AG10803 (cell line): ENCODE measurements at regions not wholly inside any gene's neighbourhood (a gene's known extent, or its start where the extent isn't known, plus 50 kb on each side); places are given as distances from the start of the nearest gene placed in this dataset.

ENCODE experiments used
- DNase-seq: peaks from one replicate; pipeline ENCODE4 v3.0.0; 2010; ENCODE audit warnings: low read depth
- H3K4me3 ChIP-seq: 2 replicates; pipeline ENCODE4 v1.5.1; 2011; ENCODE audit warnings: mild to moderate bottlenecking, low read length, control low read depth
- TF ChIP-seq, protein P1 (sequence below): conservative IDR thresholded peaks from 2 replicates; pipeline ENCODE4 v1.5.1; 2011; ENCODE audit warnings: mild to moderate bottlenecking, low read length, control low read depth, inconsistent platforms

DNA sequence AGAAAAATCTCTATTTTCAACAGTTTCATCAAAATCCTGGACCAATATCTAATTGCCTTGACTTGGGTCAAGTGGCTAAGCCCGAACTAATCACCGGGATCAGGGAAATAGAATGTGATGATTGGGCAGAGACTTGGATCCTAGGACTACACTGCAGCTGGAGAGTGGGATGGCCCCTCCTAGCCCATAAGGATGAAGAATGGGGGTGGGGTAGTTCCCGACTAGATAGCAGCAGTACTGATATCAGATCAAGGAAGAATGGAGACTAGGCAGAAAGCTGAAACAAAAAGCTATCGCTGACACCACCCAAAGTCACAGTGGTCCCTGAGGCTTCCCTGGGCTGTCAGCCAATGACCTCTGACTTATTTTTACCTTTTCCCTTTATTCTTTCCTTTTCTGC lies 160.4 kb upstream of the PHYHIPL start:
- no peak for DNase-seq
- H3K4me3 ChIP-seq: no peak overlapping the region
- TF ChIP-seq, protein P1, sequence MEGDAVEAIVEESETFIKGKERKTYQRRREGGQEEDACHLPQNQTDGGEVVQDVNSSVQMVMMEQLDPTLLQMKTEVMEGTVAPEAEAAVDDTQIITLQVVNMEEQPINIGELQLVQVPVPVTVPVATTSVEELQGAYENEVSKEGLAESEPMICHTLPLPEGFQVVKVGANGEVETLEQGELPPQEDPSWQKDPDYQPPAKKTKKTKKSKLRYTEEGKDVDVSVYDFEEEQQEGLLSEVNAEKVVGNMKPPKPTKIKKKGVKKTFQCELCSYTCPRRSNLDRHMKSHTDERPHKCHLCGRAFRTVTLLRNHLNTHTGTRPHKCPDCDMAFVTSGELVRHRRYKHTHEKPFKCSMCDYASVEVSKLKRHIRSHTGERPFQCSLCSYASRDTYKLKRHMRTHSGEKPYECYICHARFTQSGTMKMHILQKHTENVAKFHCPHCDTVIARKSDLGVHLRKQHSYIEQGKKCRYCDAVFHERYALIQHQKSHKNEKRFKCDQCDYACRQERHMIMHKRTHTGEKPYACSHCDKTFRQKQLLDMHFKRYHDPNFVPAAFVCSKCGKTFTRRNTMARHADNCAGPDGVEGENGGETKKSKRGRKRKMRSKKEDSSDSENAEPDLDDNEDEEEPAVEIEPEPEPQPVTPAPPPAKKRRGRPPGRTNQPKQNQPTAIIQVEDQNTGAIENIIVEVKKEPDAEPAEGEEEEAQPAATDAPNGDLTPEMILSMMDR: no peak

DNA sequence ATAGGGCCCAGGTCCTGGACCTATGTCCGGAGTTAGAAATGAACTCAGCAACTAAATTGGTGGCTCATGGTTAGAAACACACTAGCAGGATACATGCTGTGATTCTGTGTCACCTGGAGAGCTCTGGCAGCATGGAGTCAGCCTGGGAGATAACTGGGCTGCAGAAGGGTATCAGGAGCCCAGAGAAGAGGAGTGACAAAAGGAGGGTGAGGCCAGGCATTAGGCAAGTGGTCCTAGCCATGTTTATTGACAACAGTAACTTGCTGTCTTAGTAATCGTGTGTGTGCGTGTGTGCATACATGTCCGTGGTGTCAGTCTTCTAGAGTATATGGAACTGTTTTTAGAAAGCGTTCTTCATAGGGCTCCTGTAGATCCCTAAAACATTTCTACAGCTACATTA lies 157.5 kb upstream of the PHYHIPL start:
- H3K4me3 ChIP-seq: no peak overlapping the region
- TF ChIP-seq, protein P1: no peak
- DNase-seq: peak; percentile 30

DNA sequence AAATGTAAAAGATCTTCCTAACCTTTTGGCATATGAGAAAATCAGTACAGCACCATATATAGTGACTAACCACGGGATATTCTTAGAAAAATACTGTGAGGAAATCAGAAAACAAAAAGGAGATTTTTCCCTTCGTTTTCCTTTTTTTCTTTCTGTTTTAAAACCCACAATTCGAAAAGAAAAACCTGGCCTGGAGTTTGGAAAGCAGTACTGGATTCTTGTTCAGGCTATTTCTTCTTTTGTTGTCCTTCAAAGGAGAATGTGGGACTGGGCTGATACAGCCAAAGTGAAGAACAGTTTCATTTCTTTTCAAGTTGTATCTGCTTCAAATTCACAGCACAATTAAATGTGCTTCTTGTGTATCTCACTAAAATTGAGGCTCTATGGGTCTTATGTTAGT lies 156.8 kb upstream of the PHYHIPL start:
- peak; percentile 26 for DNase-seq
- TF ChIP-seq, protein P1: no peak
- H3K4me3 ChIP-seq: 0 out of 2 replicates have a peak overlapping the region, but pooled peaks have one; percentile 1

DNA sequence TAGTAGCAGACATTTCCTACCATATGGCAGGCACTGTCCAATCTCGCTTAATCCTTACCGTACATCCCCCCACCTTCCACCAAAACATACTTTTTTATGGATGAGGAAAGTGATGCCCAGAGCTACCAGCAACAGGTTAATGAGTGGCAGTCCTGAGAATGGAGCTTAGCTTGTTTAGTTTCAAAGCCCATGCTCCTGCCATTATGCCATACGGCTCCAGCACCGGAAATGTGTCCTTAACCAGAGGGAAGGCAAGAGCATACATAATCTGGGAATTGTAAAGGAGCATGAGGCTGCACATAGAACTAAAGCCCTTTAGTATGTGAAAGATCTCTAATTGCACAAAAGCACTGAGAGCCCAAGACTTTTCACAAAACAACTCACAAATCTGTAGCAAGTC lies 155.9 kb upstream of the PHYHIPL start:
- TF ChIP-seq, protein P1: no peak
- no peak overlapping the region for H3K4me3 ChIP-seq
- DNase-seq: no peak

DNA sequence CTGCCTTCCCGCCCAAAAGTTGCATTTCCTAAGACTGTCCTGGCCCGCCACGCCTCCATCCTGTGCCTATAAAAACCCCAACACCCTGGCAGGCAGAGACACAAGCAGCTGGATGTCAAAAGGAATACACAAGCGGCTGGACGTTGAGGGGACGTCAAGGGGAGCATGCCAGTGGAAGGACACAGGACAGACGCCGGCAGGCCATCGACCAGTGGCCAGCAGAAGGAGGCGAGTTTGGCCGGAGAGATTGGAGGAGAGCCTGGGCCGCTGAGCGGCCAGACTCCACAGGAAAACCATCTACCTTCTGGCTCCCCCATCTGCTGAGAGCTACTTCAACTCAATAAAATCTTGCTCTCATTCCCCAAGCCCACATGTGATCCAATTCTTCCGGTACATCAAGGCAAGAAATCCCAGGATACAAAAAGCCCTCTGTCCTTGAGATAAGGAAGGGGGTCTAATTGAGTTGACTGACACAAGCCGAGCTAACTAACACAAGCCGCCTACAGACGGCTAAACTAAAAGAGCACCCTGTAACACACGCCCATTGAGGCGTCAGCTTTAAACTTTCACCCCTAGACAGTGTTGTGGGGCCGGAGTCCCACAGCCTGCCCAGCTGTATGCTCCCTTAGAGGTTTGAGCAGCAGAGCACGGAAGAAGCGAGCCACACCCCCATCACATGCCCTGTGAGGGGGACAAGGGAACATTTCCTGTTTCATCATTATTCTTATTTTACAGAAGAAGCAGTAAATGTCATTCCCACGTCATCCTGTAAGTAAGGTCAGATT lies 150.3 kb upstream of the PHYHIPL start:
- no peak overlapping the region for H3K4me3 ChIP-seq
- no peak for DNase-seq
- TF ChIP-seq, protein P1: no peak

DNA sequence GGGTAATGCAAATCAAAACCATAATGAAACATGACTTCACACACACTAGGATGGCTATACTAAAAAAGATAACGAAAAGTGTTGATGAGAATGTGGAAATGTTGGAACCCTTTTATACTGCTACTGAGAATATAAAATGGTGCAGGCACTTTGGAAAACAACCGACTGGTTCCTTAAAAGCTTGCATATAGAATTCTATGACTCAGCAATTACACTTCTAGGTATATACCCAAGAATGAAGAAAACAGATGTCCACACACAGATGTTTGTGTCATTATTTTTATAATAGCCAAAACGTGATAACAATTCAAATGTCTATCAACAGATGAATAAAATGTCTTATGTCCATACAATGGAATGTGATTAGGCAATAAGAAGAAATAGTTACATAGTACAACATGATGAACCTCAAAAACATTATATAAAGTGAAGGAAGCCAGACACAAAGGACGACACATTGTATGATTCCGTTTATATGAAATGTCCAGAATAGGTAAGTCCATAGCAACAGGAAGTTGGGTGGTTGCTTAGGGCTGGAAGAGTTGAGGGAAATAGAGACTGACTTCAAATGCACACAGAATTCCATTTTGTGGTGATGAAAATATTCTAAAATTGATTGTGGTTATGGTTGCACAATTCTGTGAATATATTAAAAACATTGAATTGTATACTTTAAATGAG lies 148.3 kb upstream of the PHYHIPL start:
- DNase-seq: peak; percentile 66
- no peak overlapping the region for H3K4me3 ChIP-seq
- TF ChIP-seq, protein P1: no peak

DNA sequence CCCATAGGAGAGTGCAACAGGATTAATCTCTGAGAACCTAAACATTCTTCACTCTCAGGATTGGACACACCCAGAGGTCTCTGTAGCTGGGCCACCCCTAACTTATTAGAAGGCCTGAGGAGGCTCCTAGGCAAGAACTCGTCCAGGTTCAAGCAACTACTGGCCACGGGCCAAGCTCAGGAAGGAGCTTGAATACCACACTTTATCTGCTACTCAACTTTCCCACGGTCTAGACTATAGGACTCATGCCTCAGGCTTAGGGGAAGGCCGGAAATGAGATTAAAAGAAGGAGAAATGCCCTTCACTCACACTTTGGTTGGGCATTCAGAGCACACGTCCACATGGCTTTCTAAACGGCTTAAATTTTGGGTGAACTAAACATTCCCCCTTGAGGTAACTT lies 142.8 kb upstream of the PHYHIPL start:
- no peak overlapping the region for H3K4me3 ChIP-seq
- TF ChIP-seq, protein P1: no peak
- no peak for DNase-seq
